Vagina (tissue), 2 donors: ENCODE measurements at regions not wholly inside any gene's neighbourhood (a gene's known extent, or its start where the extent isn't known, plus 50 kb on each side); places are given as distances from the start of the nearest gene placed in this dataset.

Experiments
- DNase-seq, 2 donors: peaks; one replicate each; pipeline ENCODE4 v3.0.0-alpha.2; 2017; ENCODE audit errors: extremely low spot score in 2 of 2
- H3K27ac ChIP-seq: fragments of 200-600 bp; sonication (generic); one replicate; pipeline ENCODE4 v1.5.1; 2019
- H3K27me3 ChIP-seq: fragments of 200-600 bp; sonication (generic); one replicate; pipeline ENCODE4 v1.5.1; 2019
- H3K36me3 ChIP-seq, 2 donors: fragments of 200-600 bp; sonication (generic); one replicate each; pipeline ENCODE4 v1.5.1; 2017 to 2019
- H3K4me1 ChIP-seq: fragments of 200-600 bp; sonication (generic); one replicate; pipeline ENCODE4 v1.5.1; 2019
- H3K4me3 ChIP-seq, 2 donors: fragments of 200-600 bp; sonication (generic); 1 replicate in 1 of 2; 2 replicates in 1 of 2; pipeline ENCODE4 v1.5.1; 2016 to 2019
- H3K9me3 ChIP-seq: fragments of 200-600 bp; sonication (generic); one replicate; pipeline ENCODE4 v1.5.1; 2019
- POLR2A ChIP-seq, 2 donors: fragments of 450-650 bp; IDR thresholded peaks; one replicate each; pipeline ENCODE4 v1.6.1; 2017; ENCODE audit warnings: antibody characterized with exemption in 2 of 2, mild to moderate bottlenecking in 2 of 2, moderate library complexity in 2 of 2
- POLR2AphosphoS5 ChIP-seq, 2 donors: sonication (generic); formaldehyde crosslinking; IDR thresholded peaks; one replicate each; pipeline ENCODE4 v1.9.0; 2017; ENCODE audit warnings: antibody characterized with exemption in 2 of 2, mild to moderate bottlenecking in 2 of 2, low read depth in 1 of 2; ENCODE audit not compliant: insufficient read depth in 1 of 2
- intact Hi-C: fragments of 100-400 bp; cut with DNase I; formaldehyde crosslinking; loops from one replicate; pipeline ENCODE4 v1.15.1; 2023
- TF ChIP-seq, protein P1 (sequence below), 3 experiments: fragments of 450-650 bp in 2 of 3; fragments of 200-600 bp in 1 of 3; sonication (generic) in 1 of 3; IDR thresholded peaks; one replicate each; pipeline ENCODE4 v1.5.1; 2017 to 2019; ENCODE audit warnings: antibody characterized with exemption in 3 of 3, mild to moderate bottlenecking in 2 of 3, moderate library complexity in 2 of 3

DNA sequence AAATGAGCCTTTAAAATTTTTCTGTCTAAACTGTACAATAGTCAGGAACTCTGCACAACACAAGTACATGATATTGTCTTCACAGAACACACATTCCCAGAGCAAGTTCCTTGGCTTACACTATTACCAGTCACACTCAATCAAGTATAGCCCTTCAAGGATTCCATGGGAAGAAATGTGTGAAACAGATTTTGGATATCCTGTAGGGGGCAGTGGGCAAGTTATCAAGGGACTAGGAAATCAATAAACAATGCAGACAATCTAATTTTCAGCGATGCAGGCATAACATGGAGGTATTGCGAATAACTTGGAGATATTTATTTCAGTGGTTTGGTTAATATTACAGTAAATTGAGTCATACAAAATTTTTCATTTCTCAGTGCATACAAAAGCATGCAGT, 1171.5 kb upstream of the NUDT12 start:
- intact Hi-C loops = no loop called here
- Histone ChIP-seq H3K36me3 (no peaks in the 10 kb centered on the region), H3K4me1 (no peaks in the 10 kb centered on the region), H3K27me3 (no peaks in the 10 kb centered on the region), H3K27ac (no peak overlapping the region), H3K9me3 (no peaks in the 10 kb centered on the region), H3K4me3 (no peak overlapping the region)
- no peak for DNase-seq
- TF ChIP-seq POLR2AphosphoS5 (IDR thresholded peaks at IDR 0.05; ENCODE audit: insufficient read depth in 1 of 2, low read depth in 1 of 2) (no peak), POLR2A (IDR thresholded peaks at IDR 0.05) (no peak)
- TF ChIP-seq, protein P1, sequence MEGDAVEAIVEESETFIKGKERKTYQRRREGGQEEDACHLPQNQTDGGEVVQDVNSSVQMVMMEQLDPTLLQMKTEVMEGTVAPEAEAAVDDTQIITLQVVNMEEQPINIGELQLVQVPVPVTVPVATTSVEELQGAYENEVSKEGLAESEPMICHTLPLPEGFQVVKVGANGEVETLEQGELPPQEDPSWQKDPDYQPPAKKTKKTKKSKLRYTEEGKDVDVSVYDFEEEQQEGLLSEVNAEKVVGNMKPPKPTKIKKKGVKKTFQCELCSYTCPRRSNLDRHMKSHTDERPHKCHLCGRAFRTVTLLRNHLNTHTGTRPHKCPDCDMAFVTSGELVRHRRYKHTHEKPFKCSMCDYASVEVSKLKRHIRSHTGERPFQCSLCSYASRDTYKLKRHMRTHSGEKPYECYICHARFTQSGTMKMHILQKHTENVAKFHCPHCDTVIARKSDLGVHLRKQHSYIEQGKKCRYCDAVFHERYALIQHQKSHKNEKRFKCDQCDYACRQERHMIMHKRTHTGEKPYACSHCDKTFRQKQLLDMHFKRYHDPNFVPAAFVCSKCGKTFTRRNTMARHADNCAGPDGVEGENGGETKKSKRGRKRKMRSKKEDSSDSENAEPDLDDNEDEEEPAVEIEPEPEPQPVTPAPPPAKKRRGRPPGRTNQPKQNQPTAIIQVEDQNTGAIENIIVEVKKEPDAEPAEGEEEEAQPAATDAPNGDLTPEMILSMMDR (IDR thresholded peaks at IDR 0.05) = no peak

DNA sequence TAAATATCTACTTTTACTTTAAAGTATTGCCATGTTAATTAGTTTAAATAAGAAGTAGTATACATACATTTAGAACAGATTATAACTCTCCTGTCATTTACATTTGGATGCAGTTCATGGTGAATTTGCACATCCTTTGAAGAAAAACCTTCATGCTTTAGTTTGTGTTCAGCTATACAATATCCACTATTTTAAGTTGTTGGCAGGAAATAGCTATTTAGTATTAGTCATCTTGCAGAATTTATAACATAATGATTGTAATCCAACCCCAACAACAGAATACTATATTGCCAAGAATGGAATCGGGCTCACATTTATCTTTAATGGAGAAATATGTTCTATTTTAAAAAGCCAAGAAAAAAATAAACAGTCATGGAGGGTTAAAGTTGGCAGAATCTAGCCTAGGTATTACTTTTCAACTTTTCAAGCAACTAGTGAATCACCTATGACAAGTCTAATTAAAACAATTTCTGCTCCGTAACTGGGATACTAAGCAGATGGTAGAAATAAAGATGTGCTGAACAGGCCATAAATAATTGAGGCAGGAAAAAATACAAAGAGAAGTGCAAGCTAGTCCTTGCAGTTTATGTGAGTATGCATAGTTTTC, 1170.6 kb upstream of the NUDT12 start:
- Histone ChIP-seq H3K27ac (no peak overlapping the region), H3K9me3 (no peaks in the 10 kb centered on the region), H3K4me1 (no peaks in the 10 kb centered on the region), H3K27me3 (no peaks in the 10 kb centered on the region), H3K36me3 (no peaks in the 10 kb centered on the region), H3K4me3 (no peak overlapping the region)
- intact Hi-C loops = no loop called here
- no peak for DNase-seq
- TF ChIP-seq, protein P1 (IDR thresholded peaks at IDR 0.05) = no peak
- TF ChIP-seq POLR2A (IDR thresholded peaks at IDR 0.05) = no peak
- TF ChIP-seq POLR2AphosphoS5 (IDR thresholded peaks at IDR 0.05; ENCODE audit: insufficient read depth in 1 of 2, low read depth in 1 of 2) = no peak

DNA sequence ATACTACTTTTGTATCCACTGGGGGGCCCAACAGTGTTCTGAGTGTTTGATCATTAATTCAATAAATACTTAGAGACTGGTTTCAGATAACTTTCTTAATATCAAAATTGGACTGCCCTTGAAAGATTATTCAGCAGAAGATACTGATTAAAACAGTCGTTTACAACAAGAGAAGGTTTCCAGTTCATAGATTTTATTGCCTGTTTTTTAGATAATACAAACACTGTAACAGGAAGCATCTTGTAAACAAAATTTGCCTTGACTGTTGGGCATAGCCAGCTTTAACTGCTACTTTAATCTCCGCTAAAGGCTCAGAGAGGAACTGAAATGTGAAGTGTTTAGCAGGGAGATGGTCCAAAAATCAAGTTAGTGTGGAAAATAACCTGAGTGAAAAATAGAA, 1168.7 kb upstream of the NUDT12 start:
- Histone ChIP-seq H3K4me3 (no peak overlapping the region), H3K9me3 (no peaks in the 10 kb centered on the region), H3K27ac (no peak overlapping the region), H3K27me3 (no peaks in the 10 kb centered on the region), H3K4me1 (no peaks in the 10 kb centered on the region), H3K36me3 (no peaks in the 10 kb centered on the region)
- intact Hi-C loops = no loop called here
- no peak for DNase-seq
- TF ChIP-seq, protein P1 (IDR thresholded peaks at IDR 0.05) = no peak
- no peak for TF ChIP-seq POLR2AphosphoS5 (IDR thresholded peaks at IDR 0.05; ENCODE audit: insufficient read depth in 1 of 2, low read depth in 1 of 2)
- TF ChIP-seq POLR2A (IDR thresholded peaks at IDR 0.05) = no peak

DNA sequence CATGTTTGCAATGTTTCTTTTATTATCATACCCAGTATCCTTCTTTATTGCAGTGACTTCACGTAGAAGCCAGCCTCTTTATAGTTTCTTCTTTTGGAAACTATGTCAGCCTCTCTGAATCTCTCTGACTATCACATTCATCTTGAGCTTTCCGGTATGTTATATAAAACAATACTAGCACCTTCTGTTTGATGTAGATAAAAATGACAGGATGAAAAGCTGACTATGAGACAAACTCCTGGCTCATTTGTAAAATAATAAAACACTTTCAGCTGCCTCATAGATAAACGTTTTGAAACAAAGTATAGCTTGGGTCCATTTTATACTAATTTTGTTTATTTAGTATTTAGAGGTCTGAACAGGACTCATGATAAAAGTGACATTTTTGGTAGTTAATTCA, 1145.4 kb upstream of the NUDT12 start:
- Histone ChIP-seq H3K4me1 (no peaks in the 10 kb centered on the region), H3K27ac (no peak overlapping the region), H3K27me3 (no peaks in the 10 kb centered on the region), H3K36me3 (no peaks in the 10 kb centered on the region), H3K9me3 (no peaks in the 10 kb centered on the region), H3K4me3 (no peak overlapping the region)
- intact Hi-C loops = no loop called here
- no peak for DNase-seq
- TF ChIP-seq POLR2A (IDR thresholded peaks at IDR 0.05) = no peak
- TF ChIP-seq, protein P1 (IDR thresholded peaks at IDR 0.05) = no peak
- TF ChIP-seq POLR2AphosphoS5 (IDR thresholded peaks at IDR 0.05; ENCODE audit: insufficient read depth in 1 of 2, low read depth in 1 of 2) = no peak

DNA sequence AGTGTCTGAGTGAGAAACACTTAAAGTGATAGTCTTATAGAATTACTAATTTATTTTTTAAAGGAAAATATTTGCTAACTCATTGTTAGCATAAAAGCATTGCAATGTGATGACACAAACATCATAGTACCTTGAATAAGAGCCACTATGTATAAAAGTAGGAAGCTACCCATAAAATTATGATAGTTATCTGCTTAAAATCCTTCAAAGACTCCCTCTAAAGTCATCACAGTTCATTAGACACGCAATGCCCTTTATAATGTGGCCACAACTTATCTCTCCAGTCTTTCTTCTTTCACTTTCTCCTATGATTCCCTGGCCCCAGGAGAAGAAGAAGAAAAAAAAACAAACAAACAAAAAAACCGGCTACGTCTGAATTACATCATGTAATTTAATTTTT, 1144.0 kb upstream of the NUDT12 start:
- Histone ChIP-seq H3K4me1 (no peaks in the 10 kb centered on the region), H3K36me3 (no peaks in the 10 kb centered on the region), H3K27ac (no peak overlapping the region), H3K9me3 (no peaks in the 10 kb centered on the region), H3K27me3 (no peaks in the 10 kb centered on the region), H3K4me3 (no peak overlapping the region)
- TF ChIP-seq POLR2A (IDR thresholded peaks at IDR 0.05) = no peak
- TF ChIP-seq, protein P1 (IDR thresholded peaks at IDR 0.05) = no peak
- DNase-seq = no peak
- intact Hi-C loops = no loop called here
